ENCODE measurements at regions not wholly inside any gene's neighbourhood (a gene's known extent, or its start where the extent isn't known, plus 50 kb on each side); places are given as distances from the start of the nearest gene placed in this dataset.

DNA sequence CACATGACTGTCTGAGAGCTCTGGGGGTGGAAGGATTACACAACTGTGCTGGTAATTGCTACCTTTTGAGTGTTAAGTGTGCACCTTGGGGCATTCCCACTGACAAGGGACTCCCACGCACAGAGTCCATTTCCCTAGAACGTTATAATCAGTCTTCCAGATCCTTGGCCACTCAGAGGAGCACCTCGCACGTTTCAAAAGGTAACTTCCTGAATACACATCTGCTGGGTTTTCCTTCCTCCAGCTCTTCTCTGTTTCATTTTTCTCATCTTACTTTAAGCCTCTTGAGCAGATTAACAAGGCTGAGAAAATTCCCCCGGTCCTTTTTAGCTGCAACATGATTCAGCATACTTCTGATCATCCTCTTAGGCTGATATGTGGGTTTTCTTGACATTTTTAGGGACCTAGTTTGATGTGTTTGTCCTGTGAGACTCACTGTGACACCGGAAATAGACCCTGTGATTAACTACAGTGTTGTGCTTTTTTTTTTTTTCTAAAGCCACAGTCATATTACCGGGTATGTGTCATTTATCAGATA is 98.4 kb upstream of the DUSP22 start:
- H3K27me3 ChIP-seq (ENCODE audit: insufficient read depth), result peaks cover 60% of the 10 kb centered on the region; the same call in 1 of the 2 replicates
- no peaks in the 10 kb centered on the region for H3K36me3 ChIP-seq (replicated peaks in 1 of 2; ENCODE audit: control insufficient read depth in 1 of 2, insufficient read depth in 2 of 2, low read length in 1 of 2)
- no peaks in the 10 kb centered on the region for H3K9me2 ChIP-seq
- no peaks in the 10 kb centered on the region for H4K20me1 ChIP-seq (ENCODE audit: insufficient read depth)
- no peaks in the 10 kb centered on the region for H3F3A ChIP-seq (replicated peaks; ENCODE audit: insufficient read depth)
- H2AFZ ChIP-seq (ENCODE audit: low read depth), result no peak overlapping the region
- POLR2A ChIA-PET, result no interaction called here
- no peak overlapping the region for H3K27ac ChIP-seq (ENCODE audit: low read depth in 2 of 2, low read length in 1 of 2)
- no peaks in the 10 kb centered on the region for H3K79me2 ChIP-seq (ENCODE audit: insufficient read depth)
- DNase-seq, result no peak
- no peaks in the 10 kb centered on the region for H3K4me1 ChIP-seq (ENCODE audit: control insufficient read depth in 1 of 2, insufficient read depth in 2 of 2, low read depth in 1 of 2, low read length in 1 of 2)
- TF ChIP-seq FOXM1 (IDR thresholded peaks at IDR 0.05; ENCODE audit: low read depth) (no peak), TAF1 (IDR thresholded peaks at IDR 0.05; ENCODE audit: borderline replicate concordance, low read depth, low read length) (no peak)
- TF ChIP-seq, protein P1, sequence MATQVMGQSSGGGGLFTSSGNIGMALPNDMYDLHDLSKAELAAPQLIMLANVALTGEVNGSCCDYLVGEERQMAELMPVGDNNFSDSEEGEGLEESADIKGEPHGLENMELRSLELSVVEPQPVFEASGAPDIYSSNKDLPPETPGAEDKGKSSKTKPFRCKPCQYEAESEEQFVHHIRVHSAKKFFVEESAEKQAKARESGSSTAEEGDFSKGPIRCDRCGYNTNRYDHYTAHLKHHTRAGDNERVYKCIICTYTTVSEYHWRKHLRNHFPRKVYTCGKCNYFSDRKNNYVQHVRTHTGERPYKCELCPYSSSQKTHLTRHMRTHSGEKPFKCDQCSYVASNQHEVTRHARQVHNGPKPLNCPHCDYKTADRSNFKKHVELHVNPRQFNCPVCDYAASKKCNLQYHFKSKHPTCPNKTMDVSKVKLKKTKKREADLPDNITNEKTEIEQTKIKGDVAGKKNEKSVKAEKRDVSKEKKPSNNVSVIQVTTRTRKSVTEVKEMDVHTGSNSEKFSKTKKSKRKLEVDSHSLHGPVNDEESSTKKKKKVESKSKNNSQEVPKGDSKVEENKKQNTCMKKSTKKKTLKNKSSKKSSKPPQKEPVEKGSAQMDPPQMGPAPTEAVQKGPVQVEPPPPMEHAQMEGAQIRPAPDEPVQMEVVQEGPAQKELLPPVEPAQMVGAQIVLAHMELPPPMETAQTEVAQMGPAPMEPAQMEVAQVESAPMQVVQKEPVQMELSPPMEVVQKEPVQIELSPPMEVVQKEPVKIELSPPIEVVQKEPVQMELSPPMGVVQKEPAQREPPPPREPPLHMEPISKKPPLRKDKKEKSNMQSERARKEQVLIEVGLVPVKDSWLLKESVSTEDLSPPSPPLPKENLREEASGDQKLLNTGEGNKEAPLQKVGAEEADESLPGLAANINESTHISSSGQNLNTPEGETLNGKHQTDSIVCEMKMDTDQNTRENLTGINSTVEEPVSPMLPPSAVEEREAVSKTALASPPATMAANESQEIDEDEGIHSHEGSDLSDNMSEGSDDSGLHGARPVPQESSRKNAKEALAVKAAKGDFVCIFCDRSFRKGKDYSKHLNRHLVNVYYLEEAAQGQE (IDR thresholded peaks at IDR 0.05; ENCODE audit: low read depth, low read length), result no peak
- H3K9me3 ChIP-seq, result no peaks in the 10 kb centered on the region
- CTCF ChIA-PET, result no interaction called here
- WGBS (ENCODE audit: low lambda C conversion rate), result 2% methylated on average over 7 of the region's 7 CpGs
- H3K4me3 ChIP-seq (ENCODE audit: low read depth in 2 of 2, low read length in 1 of 2), result no peak overlapping the region
- H3K4me2 ChIP-seq, result no peak overlapping the region
- no peak overlapping the region for H3K9ac ChIP-seq

DNA sequence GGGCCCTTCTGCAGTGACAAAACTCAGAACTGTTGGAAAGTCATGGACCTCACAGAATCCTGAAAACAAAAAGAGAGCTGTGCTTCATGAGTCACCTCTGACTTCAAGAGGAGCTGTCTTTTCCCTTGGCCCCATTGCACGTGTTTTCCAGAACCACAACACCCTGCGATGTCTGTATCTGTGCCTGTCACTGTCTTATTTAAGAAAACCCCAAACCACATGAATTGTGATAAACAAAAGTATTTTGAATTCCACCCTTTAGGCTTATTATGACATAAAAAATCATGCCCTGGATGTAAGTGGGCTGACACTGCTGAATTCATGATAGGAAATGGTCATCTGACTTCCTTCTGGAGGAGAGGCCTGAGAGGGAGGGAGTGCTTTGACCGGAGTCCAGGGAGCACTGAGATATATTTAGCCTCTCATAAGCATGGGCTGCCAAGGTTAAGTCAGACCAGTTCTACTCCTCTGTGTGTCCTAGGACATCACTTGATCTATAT is 96.4 kb upstream of the DUSP22 start:
- TF ChIP-seq, protein P1 (IDR thresholded peaks at IDR 0.05; ENCODE audit: low read depth, low read length), result no peak
- TF ChIP-seq TEAD4 (IDR thresholded peaks at IDR 0.05; ENCODE audit: borderline replicate concordance, insufficient read depth) (no peak), FOSL2 (IDR thresholded peaks at IDR 0.05; ENCODE audit: borderline replicate concordance, low read depth) (no peak), MEF2A (IDR thresholded peaks at IDR 0.05; ENCODE audit: borderline replicate concordance, low read depth) (no peak)
- TF ChIP-seq, protein P2, sequence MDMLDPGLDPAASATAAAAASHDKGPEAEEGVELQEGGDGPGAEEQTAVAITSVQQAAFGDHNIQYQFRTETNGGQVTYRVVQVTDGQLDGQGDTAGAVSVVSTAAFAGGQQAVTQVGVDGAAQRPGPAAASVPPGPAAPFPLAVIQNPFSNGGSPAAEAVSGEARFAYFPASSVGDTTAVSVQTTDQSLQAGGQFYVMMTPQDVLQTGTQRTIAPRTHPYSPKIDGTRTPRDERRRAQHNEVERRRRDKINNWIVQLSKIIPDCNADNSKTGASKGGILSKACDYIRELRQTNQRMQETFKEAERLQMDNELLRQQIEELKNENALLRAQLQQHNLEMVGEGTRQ (IDR thresholded peaks at IDR 0.05; ENCODE audit: borderline replicate concordance, low read depth, low read length), result no peak

More for the DNA sequence above, 96.4 kb upstream of the DUSP22 start:
- H3K4me2 ChIP-seq, result no peak overlapping the region
- H4K20me1 ChIP-seq (ENCODE audit: insufficient read depth), result no peaks in the 10 kb centered on the region
- H3K9ac ChIP-seq, result no peak overlapping the region
- WGBS (ENCODE audit: low lambda C conversion rate), result 28% methylated on average over 3 of the region's 3 CpGs
- no peaks in the 10 kb centered on the region for H3K79me2 ChIP-seq (ENCODE audit: insufficient read depth)
- H3K4me1 ChIP-seq (ENCODE audit: control insufficient read depth in 1 of 2, insufficient read depth in 2 of 2, low read depth in 1 of 2, low read length in 1 of 2), result no peaks in the 10 kb centered on the region
- H3K27me3 ChIP-seq (ENCODE audit: insufficient read depth), result peaks cover 71% of the 10 kb centered on the region; the same call in 1 of the 2 replicates
- H3F3A ChIP-seq (replicated peaks; ENCODE audit: insufficient read depth), result no peaks in the 10 kb centered on the region
- DNase-seq, result no peak
- no peak overlapping the region for H3K27ac ChIP-seq (ENCODE audit: low read depth in 2 of 2, low read length in 1 of 2)
- H3K36me3 ChIP-seq (replicated peaks in 1 of 2; ENCODE audit: control insufficient read depth in 1 of 2, insufficient read depth in 2 of 2, low read length in 1 of 2), result no peaks in the 10 kb centered on the region
- ChIA-PET POLR2A (no interaction called here), CTCF (interaction anchor here (1.0 to 1.1 kb wide), 2 partner anchors 1201 to 1241 kb away, joined by 3 to 4 read pairs; no protein-coding TSS in a partner anchor)
- no peak overlapping the region for H2AFZ ChIP-seq (ENCODE audit: low read depth)
- no peaks in the 10 kb centered on the region for H3K9me3 ChIP-seq
- no peaks in the 10 kb centered on the region for H3K9me2 ChIP-seq
- no peak overlapping the region for H3K4me3 ChIP-seq (ENCODE audit: low read depth in 2 of 2, low read length in 1 of 2)

Measured in SK-N-SH (cell line).